GM21737 (cell line): ENCODE measurements at regions not wholly inside any gene's neighbourhood (a gene's known extent, or its start where the extent isn't known, plus 50 kb on each side); places are given as distances from the start of the nearest gene placed in this dataset.

Experiments used
- ATAC-seq: cut with Tn5 transposase; IDR thresholded peaks from one replicate; pipeline ENCODE4 v1.9.1; 2021; ENCODE audit warnings: mild to moderate bottlenecking, moderate library complexity; ENCODE audit not compliant: unreplicated experiment

DNA sequence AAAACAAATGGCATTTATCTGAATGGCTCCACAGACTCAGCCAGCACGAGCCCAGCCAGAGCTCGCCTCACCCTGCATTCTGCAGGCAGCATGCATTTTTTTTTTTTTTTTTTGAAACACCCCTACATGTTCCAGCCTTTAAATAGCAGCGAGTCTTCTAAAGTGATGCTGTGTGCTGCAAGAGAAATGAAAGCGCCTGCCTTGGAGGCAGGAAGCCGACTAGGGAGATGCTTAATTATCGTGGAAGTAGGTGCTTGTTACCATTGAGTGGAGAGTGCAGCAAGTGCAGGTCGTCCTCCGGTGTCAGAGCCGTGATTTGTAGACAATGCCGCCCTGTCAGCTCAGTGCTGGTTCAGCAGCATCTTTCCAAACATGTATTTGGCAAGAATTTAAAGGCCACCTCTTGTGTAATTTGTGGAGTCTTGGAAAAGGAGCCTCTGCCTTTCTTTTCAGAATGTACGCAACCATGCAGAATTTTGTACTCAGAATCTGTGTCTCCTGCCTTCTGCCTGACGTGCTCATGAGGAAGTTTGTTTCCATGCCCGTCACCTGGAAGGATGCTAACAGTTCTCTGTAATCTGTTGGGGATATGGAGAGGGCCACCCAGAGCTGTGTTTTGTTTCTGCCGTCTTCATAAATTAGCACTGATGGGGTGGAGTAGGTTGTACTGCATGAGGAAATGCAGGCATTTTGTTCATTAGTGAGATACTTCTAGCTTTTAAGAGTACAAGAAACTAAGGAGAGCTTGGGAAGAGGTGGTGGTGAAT is 345.9 kb upstream of the RGS6 start:
- no peak for ATAC-seq

GRCh38 chr14:71588028-71588427 is 344.2 kb upstream of the RGS6 start:
- ATAC-seq, result no peak

DNA sequence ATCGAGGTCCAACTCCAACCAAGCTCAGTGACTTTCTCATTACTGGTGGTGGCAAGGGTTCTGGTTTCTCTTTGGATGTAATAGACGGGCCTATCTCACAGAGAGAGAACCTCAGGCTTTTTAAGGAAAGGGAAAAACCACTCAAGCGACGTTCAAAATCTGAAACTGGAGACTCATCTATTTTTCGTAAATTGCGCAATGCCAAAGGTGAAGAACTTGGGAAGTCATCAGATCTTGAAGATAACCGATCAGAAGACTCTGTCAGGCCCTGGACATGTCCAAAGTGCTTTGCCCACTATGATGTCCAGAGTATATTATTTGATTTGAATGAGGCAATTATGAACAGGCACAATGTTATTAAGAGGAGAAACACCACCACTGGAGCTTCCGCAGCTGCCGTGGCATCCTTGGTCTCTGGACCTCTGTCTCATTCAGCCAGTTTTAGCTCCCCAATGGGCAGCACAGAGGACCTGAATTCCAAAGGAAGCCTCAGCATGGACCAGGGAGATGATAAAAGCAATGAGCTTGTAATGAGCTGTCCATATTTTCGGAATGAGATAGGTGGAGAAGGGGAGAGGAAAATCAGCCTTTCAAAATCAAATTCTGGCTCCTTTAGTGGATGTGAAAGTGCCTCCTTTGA is 343.5 kb upstream of the RGS6 start:
- ATAC-seq, result no peak

GRCh38 chr14:71589609-71590008 is 342.6 kb upstream of the RGS6 start:
- ATAC-seq, result no peak

DNA sequence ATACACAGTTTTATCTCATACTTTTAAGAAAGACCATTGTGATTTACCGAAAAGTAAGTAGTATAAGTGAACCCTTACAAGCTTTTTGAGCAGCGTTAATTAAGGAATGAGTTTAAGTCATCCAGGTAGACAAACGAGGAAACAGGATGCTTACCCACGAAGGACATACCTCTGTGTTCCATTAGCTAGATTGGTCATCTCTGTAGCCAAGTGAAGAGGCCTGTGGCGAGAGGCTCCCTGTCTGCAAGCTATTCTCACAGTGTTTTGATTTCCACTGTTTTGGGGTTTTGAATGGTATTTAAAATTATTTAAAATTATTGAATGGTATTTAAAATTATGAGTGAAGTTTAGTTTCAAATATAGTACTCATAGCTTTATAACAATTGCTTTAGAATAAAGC is 342.1 kb upstream of the RGS6 start:
- ATAC-seq, result no peak

DNA sequence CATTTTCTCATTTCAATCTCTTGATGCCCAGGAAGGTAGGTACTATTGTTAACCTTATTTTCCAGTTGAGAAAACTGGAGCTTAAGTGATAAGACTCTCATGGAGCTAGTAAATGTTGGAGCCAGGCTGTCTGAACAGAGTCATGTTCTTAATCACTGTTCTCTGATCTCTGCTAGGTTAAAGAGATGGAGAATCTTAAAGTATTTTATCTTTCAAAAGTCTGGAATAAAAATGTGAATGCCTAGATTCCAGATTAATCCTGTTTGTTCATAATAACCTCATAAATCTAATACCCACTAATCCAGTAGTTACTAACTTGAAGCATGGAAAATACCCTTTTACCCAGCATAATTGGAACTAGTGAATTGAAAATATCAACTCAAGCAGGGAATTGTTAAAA is 341.0 kb upstream of the RGS6 start:
- no peak for ATAC-seq

- ATAC-seq, result no peak
These were observed 340.3 kb upstream of the RGS6 start for GRCh38 chr14:71591929-71592328.

- ATAC-seq, result no peak
These were observed 339.9 kb upstream of the RGS6 start for GRCh38 chr14:71592361-71592760.

GRCh38 chr14:71593966-71594365 is 338.3 kb upstream of the RGS6 start:
- ATAC-seq, result no peak

- no peak for ATAC-seq
These were observed 337.4 kb upstream of the RGS6 start for GRCh38 chr14:71594821-71595220.

DNA sequence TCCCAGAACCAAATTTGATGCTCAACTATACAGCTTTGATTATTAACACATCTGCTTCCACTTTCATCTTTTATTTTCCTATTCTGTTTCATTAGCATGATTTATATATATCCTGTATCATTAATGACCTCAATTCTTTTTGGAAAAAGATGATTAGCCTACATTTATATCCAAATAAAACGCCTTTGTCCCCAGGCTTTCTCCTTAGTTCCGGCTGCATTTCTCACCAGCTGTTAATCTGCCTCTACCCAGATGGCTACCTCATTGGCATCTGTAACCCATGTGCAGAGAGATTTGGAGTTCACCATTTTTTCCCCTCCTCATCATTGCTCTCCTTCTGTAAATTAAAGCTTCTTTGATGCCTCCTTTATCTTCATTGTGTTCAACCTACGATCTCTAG is 336.8 kb upstream of the RGS6 start:
- no peak for ATAC-seq

DNA sequence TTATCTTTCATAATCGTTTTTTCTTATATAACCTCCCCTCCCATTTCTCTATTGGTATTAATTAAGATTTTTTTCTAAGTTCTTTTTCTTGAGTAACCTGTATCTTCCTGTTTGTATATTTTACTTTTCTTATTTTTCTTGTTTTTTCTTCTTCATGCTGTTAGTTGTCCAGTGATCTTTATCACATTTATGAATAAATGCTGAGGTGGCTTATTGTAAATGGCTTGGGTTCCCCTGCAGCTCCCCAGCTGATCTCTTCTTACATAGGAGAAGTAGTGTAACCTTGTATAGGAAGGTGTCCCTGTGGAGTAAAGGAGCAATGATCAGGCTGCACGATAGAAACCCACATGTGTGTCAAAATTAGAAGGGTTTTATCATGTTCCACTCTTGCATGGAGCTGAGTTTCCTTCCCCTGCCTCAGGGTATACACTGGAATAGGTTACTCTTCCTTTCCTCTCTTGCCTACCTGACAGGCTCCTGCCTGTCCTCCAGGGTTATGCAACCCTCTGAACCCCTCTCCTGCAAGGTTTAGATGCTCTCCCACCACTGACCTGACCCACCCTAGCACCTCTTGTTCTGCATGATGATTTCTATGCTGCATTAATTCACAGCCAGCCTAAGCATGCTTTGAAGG is 334.8 kb upstream of the RGS6 start:
- no peak for ATAC-seq

GRCh38 chr14:71597955-71598660 is 334.1 kb upstream of the RGS6 start:
- ATAC-seq, result no peak

- ATAC-seq, result no peak
These were observed 331.9 kb upstream of the RGS6 start for GRCh38 chr14:71600309-71600708.

- ATAC-seq, result no peak
These were observed 329.7 kb upstream of the RGS6 start for GRCh38 chr14:71602524-71602923.

- no peak for ATAC-seq
These were observed 328.0 kb upstream of the RGS6 start for GRCh38 chr14:71604231-71604630.

DNA sequence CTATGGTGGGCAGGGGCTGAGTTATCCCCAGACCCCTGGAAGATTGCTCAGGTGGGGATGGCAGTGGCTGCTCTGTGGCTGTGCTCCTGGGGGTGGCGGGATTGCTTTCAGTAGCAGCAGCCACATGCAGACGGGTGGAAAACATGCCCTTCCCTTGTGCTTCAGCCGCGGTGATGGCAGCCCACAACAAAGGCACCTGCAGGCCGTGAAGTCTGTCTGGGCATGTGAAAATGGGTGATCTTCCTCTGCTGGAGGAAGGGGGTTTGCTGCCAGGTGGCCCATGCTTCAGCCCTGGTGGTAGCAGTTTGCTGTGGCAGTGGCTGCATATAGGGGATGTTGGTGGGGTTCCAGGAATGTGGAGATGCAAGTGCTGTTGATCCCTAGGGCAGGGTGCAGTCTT is 326.2 kb upstream of the RGS6 start:
- ATAC-seq, result no peak

DNA sequence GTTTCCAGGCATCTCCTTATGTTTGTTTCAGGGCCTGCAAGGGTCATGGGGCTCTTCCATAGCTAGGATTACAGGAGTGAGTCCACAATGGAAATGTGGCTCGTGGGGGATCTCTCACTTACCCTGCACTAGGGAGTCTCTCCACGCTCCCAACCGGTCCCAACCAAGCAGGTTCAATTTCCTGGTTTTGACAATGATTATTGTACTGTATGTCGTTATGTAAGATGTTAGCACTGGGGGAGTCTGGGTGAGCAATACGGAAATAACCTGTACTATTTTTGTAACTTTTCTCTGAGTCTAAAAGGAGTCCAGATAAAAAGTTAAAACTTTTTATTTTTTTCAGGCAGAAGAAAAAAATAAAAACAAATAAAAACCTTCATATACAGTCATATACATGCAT is 325.7 kb upstream of the RGS6 start:
- no peak for ATAC-seq

- no peak for ATAC-seq
These were observed 325.2 kb upstream of the RGS6 start for GRCh38 chr14:71607056-71607455.

GRCh38 chr14:71610149-71610548 is 322.1 kb upstream of the RGS6 start:
- ATAC-seq, result no peak

- no peak for ATAC-seq
These were observed 321.4 kb upstream of the RGS6 start for GRCh38 chr14:71610797-71611196.

DNA sequence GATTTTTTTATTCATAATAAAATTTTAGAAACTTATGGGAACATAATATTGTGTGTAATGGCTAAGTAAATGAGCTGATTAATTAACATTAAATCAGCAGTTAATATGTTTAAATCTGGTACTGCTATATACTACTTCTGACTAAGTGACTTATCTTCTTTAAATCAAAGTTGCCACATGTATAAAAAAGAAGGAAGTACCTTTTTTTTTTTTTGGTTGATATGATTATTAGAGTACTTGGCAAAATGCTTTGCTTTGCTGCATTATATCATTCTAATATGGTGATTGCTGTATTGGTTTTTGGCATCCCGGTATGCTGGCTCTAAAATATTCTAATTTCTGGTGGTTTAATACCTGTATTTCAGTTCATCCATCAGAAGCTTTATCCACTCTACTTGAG is 319.1 kb upstream of the RGS6 start:
- ATAC-seq, result no peak
